ENCODE measurements at regions not wholly inside any gene's neighbourhood (a gene's known extent, or its start where the extent isn't known, plus 50 kb on each side); places are given as distances from the start of the nearest gene placed in this dataset.

DNA sequence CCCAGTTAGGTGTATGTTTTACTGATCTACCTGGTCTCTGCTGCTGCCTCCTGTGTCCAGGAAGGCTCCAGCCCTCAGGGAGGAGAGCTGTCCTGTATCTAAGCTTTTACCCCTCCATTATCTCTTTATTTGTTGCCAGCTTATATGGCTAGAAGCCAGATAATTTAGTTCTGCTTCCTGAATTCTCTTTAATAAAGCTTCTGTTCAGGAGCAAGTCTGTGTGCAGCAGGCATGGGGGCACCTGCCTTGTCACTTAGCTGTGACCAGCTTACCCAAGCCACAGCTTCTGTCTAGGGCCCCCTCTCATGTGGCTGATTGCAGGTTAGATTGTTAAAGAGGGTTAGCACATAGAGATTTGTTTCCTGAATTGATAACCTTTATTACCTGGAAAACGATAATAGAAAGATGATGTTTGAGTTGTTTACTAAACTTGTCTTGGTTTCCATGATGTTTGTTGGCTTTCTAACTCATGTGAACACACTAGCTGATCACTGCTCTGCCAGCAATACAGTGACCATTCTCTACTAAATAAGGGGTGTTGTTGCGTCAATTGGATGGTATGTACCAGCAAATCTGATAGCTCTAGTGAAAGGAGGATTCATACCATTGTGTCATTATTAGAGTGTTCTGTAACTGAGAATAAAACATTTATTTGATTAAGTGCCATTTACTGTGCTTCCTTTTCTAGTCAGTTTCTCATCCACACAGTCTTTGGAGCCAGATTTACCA, 189.8 kb upstream of the ANK2 start:
- CTCF ChIA-PET: no interaction called here

DNA sequence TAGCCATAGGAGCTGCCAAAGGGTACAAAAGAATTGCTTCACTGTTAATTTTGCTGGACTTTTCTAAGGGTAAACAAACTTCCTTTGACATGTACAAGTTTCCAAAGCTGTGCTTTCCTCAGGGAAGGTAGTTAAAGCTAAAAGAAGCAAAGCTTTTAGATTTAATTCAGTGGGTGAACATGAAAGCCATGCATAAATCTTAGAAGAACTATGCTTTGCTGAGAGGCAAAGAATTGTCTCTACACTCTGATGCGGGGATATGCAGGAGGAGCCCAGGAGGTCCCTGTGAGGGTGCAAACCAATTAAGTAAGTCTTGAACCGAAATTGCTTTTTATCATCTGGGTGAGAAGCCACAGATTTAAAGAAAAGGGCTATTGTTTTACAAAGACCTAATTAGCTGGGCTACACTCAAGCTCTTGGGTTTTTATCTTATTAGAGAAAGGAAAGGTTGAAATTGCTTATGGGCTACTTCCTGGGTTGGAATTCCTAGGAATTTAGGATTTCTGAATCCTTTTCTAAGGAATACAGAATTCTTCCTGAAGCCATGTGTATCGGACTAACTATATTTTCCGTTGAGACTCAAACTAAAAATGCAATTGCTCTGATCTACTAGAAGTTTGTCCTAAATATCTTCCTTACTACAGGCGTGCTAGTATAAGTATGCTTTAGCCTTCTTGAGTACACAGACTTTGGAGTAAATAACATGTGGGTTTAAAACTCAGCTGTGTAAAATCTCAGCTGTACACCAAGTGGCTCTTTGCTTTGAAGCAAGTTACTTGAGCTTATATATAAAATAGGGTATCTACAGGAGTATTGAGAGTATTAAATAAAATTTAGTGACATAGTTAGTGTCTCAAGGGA, 188.4 kb upstream of the ANK2 start:
- ATAC-seq (no peak), DNase-seq (no peak)
- Mint-ChIP-seq H3K27ac (no peak overlapping the region), H3K4me1 (no peaks in the 10 kb centered on the region), H3K27me3 (peaks cover 10% of the 10 kb centered on the region), H3K36me3 (no peaks in the 10 kb centered on the region), H3K9me3 (ENCODE audit: low read depth) (no peaks in the 10 kb centered on the region), H3K4me3 (no peak overlapping the region)
- CTCF ChIA-PET: no interaction called here

More for the DNA sequence above, 189.8 kb upstream of the ANK2 start:
- ATAC-seq (no peak), DNase-seq (no peak)
- no peaks in the 10 kb centered on the region for H3K4me1 Mint-ChIP-seq
- H3K4me3 Mint-ChIP-seq: no peak overlapping the region
- H3K9me3 Mint-ChIP-seq (ENCODE audit: low read depth): no peaks in the 10 kb centered on the region
- H3K27ac Mint-ChIP-seq: no peak overlapping the region
- H3K27me3 Mint-ChIP-seq: peaks cover 12% of the 10 kb centered on the region
- H3K36me3 Mint-ChIP-seq: no peaks in the 10 kb centered on the region

DNA sequence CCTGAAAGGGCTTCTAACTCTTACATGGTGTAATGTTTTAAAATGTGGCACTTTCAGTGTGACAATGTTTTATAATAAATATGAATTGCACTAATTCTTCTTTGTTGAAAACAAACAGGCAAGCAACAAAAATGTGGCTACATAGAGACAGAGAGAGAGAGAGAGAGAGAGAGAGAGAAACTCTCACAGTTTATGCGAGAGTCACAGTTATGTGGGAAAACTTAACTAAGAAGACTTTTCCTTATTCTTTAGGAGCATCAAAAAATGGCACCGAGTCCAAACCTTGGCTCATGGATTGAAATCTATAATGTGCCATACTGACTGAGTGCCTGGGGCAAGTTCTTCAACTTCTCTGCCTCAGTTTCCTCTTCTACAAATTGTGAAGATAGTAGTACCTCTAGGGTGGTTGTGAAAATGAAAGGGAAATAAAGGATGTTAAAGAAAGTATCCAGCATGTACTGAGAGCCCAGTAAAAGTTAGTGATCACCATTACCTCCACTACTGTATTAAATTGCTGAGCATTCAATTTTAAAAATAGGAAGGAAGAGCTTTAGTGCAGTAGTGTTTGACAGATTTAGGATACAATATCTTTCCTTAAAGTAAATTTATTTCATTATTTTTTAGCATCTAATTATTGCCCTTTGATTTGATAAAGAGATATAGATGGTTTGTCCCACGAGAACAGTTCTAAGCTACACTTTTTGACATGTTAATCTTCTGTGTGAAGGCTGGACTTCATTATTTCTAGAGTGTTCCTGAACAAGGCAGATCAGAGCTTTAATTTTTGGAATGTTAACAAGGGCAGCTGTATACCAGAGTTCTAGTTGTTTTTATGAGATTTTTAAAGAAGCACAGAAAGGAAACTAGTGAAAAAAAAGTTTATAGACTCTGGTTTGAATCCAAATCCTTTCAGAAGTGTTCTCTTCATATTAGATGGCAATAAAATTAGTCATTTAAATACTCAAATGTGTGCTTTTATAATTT, 187.5 kb upstream of the ANK2 start:
- CTCF ChIA-PET: no interaction called here
- no peak overlapping the region for H3K27ac Mint-ChIP-seq
- ATAC-seq: no peak
- H3K36me3 Mint-ChIP-seq: no peaks in the 10 kb centered on the region
- H3K4me1 Mint-ChIP-seq: no peaks in the 10 kb centered on the region
- no peaks in the 10 kb centered on the region for H3K9me3 Mint-ChIP-seq (ENCODE audit: low read depth)
- DNase-seq: no peak
- H3K4me3 Mint-ChIP-seq: no peak overlapping the region
- peaks cover 10% of the 10 kb centered on the region for H3K27me3 Mint-ChIP-seq

DNA sequence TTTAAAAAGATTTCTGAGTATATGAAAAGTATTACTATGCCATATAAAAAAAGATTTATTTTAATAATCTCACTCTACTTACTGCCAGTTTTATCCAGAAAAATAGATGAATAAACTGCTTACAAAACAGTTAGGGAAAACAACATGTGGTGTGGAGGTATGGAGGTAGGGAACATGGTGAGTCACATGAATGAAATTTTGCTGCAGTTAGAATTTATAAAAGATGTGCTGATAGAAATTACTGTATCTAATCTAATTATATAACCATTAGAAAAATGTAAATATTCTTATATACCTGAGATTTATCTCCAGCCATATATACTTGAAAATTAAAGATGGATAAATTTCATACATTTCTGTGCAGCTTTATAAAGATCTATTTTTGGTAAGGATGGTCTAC, 184.0 kb upstream of the ANK2 start:
- Mint-ChIP-seq H3K4me1 (no peaks in the 10 kb centered on the region), H3K27ac (no peak overlapping the region), H3K27me3 (peaks cover 6% of the 10 kb centered on the region), H3K36me3 (no peaks in the 10 kb centered on the region), H3K9me3 (ENCODE audit: low read depth) (no peaks in the 10 kb centered on the region), H3K4me3 (no peak overlapping the region)
- DNase-seq (no peak), ATAC-seq (no peak)
- CTCF ChIA-PET: no interaction called here

DNA sequence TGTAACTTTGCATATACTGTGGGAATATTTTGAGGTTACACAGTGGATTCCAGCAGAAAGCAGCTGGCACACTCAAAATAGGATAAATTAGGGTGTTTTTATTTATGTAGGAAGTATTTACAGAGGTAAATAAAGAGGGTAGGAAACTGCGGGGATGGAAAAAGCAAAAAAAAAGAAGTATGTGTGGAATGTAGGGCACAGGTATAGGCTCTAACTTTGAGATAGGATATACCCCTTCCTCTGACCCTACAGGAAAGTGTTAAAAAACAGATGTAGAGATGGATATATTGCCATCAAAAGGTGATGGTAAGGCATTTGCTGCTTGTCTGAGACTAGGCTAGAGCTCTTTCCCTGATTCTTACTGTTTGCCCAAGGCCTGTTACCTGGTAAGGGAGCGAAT, 173.1 kb upstream of the ANK2 start:
- H3K27ac Mint-ChIP-seq: no peak overlapping the region
- DNase-seq: no peak
- H3K27me3 Mint-ChIP-seq: peaks cover 9% of the 10 kb centered on the region
- CTCF ChIA-PET: no interaction called here
- H3K4me1 Mint-ChIP-seq: no peaks in the 10 kb centered on the region
- no peak overlapping the region for H3K4me3 Mint-ChIP-seq
- no peaks in the 10 kb centered on the region for H3K36me3 Mint-ChIP-seq
- H3K9me3 Mint-ChIP-seq (ENCODE audit: low read depth): no peaks in the 10 kb centered on the region
- ATAC-seq: no peak

DNA sequence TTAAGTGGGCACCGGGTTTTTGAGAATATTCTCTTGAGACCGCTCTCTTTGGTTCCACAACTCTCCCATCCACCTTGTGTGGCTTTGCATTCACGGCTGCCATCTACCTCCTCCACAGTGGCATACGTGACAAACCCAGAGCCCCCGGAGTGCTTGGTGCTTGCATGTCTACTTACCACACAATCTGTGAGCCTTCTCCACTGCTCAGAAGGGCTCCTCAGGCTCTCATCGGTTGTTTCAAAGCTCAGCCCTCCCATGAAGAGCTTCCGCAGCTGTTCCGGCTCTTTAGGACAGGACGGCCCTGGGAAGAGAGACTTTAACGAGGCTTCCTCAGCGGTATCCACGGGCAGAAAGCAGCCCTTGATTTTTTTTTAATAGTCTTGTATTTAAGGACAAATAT, 167.6 kb upstream of the ANK2 start:
- Mint-ChIP-seq H3K36me3 (no peaks in the 10 kb centered on the region), H3K4me3 (no peak overlapping the region)
- CTCF ChIA-PET: no interaction called here

DNA sequence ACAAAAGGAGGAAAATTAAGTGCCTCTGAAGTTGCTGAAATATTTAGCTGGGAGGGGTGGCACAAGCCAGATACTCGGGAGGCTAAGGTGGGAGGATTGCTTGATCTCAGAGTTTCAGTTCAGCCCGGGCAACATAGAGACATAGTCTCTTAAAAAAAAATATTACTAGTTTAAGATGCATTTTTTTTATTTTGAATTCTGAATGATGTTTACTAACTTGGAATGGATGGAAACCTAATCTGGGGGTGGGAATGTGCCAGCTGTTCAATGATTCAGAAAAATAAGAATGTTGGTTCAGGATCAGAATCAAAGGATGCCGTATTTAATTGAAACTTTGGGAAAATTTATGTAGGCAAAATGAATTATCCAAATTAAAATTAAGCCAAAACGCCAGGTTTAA, 167.2 kb upstream of the ANK2 start:
- no peak for DNase-seq
- H3K4me1 Mint-ChIP-seq: no peaks in the 10 kb centered on the region
- CTCF ChIA-PET: no interaction called here

More for the DNA sequence above, 167.6 kb upstream of the ANK2 start:
- ATAC-seq: no peak
- Mint-ChIP-seq H3K9me3 (ENCODE audit: low read depth) (no peaks in the 10 kb centered on the region), H3K27me3 (peaks cover 8% of the 10 kb centered on the region), H3K27ac (no peak overlapping the region), H3K4me1 (no peaks in the 10 kb centered on the region)
- no peak for DNase-seq

DNA sequence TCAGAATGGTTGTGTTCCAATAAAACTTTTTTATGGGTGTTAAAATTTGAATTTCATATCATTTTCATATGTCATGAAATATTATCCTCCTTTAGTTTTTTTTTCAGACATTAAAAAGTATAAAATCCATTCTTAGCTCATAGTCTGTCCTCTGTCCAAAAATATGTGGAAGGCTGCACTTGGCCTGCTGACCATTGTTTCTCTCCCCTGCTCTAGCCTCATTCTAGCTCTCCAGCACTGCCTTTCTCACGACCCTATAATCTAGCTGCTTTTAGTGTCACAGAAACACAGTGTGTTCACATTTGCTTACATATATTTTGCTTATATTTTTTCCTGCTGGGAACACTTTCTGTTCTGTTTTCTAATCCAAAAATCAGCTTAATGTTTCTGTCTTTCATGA, 165.0 kb upstream of the ANK2 start:
- H3K36me3 Mint-ChIP-seq: no peaks in the 10 kb centered on the region
- H3K27ac Mint-ChIP-seq: no peak overlapping the region
- no peaks in the 10 kb centered on the region for H3K9me3 Mint-ChIP-seq (ENCODE audit: low read depth)
- no peak overlapping the region for H3K4me3 Mint-ChIP-seq
- ATAC-seq (no peak), DNase-seq (no peak)
- peaks cover 5% of the 10 kb centered on the region for H3K27me3 Mint-ChIP-seq
- CTCF ChIA-PET: no interaction called here
- H3K4me1 Mint-ChIP-seq: no peaks in the 10 kb centered on the region

More for the DNA sequence above, 167.2 kb upstream of the ANK2 start:
- no peak for ATAC-seq
- Mint-ChIP-seq H3K27ac (no peak overlapping the region), H3K9me3 (ENCODE audit: low read depth) (no peaks in the 10 kb centered on the region), H3K4me3 (no peak overlapping the region), H3K36me3 (no peaks in the 10 kb centered on the region), H3K27me3 (peaks cover 4% of the 10 kb centered on the region)

DNA sequence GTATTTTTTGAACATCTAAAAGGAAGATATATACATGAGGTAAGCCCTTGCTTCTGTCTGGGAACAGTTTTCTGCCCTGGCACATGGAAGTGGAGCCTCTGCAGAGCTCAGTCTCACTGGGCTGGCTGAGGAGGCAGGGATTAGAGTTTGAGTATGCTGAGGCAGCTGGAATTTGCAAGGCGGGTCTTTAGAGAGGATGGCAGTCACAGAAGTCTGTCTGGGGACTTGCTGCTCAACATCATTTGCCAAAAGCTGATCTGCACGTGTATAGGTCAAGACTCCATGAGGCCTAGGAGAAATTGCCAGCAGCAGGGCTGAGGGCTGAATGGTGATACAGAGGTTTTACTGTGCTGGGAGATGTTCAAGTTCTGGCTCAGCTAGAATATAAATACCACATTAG, 163.6 kb upstream of the ANK2 start:
- CTCF ChIA-PET: no interaction called here
- Mint-ChIP-seq H3K27me3 (peaks cover 2% of the 10 kb centered on the region), H3K4me3 (no peak overlapping the region), H3K27ac (no peak overlapping the region), H3K4me1 (no peaks in the 10 kb centered on the region), H3K36me3 (no peaks in the 10 kb centered on the region), H3K9me3 (ENCODE audit: low read depth) (no peaks in the 10 kb centered on the region)
- ATAC-seq (no peak), DNase-seq (no peak)

DNA sequence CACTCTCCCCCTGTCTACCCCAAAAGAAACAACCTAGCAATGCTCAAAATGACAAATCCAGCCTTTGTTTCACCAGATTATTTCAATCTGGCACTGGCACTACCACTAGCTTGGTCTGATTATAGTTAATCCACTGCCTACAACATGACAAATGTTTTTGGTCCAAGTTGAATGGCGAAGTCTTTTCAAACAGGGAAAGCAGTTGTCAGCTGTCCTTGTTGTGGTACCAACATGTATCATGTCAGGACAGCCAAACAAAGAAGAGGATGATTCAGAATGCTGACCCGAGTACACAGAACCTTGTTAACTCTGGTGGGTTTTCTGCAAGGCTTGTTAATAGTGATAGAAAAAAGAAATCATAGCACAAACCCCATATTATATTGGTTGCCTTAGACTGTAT, 160.8 kb upstream of the ANK2 start:
- CTCF ChIA-PET: no interaction called here
- no peak overlapping the region for H3K27ac Mint-ChIP-seq

DNA sequence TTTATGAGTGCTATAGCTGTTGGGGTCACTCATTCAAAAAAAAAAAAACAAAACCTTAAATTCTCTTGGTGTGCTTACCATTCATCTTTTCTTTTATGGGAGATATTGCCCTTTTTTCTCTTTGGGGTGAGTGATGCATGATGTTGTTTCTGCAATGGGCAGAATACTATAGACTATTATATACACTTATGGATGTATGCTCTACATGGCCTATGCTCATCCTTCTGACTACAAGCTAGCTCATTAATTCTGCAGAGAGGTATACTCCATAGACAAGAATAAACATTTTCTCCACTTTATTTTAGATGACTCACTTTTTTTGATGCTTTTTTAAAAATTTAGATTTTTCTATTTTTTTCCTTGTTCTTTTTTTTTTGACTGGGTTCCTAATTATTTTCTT, 160.3 kb upstream of the ANK2 start:
- no peaks in the 10 kb centered on the region for H3K9me3 Mint-ChIP-seq (ENCODE audit: low read depth)
- H3K27me3 Mint-ChIP-seq: peaks cover 4% of the 10 kb centered on the region
- no peak overlapping the region for H3K4me3 Mint-ChIP-seq
- H3K4me1 Mint-ChIP-seq: no peaks in the 10 kb centered on the region
- ATAC-seq (no peak), DNase-seq (no peak)
- H3K36me3 Mint-ChIP-seq: no peaks in the 10 kb centered on the region
- CTCF ChIA-PET: no interaction called here
- H3K27ac Mint-ChIP-seq: no peak overlapping the region

More for the DNA sequence above, 160.8 kb upstream of the ANK2 start:
- Mint-ChIP-seq H3K9me3 (ENCODE audit: low read depth) (no peaks in the 10 kb centered on the region), H3K4me1 (no peaks in the 10 kb centered on the region), H3K36me3 (no peaks in the 10 kb centered on the region), H3K27me3 (peaks cover 4% of the 10 kb centered on the region), H3K4me3 (no peak overlapping the region)
- ATAC-seq (no peak), DNase-seq (no peak)

DNA sequence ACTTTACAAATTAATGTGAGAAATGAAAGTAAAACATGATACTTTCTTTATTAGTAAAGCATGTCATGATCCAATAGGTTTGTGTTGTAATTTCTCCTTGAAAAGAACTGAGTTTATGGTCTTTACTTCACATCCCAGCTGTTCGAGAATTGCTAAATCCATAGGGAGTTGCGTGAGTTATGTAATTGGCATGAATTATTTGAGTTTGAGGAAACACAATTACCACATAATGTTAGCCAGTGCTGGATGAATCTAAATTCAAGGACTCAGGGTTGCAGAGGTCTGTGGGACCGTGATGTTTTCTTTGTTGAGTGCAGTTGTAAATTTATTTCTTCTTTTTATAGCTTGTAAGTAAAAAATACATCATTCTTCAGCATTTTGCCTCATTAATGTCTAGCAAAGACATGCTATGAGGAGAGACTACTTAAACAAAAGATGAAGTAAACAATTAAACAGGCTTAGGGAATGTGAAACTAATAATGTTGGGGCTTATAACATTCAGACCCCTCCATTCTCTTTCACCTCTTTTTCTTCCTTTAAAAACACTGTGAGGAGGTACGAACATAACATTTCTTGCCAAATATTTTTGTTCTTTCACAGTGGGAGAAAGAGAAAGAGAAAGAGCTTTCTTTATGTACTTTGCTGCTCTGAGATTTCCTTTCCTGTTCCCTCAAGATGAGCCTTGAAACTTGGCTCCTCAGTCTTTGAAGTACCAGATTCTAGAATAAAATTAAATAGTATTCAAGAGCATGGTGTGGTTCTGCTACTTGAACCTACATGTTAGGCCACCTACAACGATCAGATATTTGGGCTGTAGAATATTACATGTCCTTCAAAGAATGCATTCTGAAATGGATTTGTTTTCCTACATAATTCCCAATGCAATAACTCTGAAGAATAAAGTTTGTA, 159.6 kb upstream of the ANK2 start:
- Mint-ChIP-seq H3K9me3 (ENCODE audit: low read depth) (no peaks in the 10 kb centered on the region), H3K4me1 (no peaks in the 10 kb centered on the region), H3K27ac (no peak overlapping the region), H3K4me3 (no peak overlapping the region), H3K27me3 (peaks cover 8% of the 10 kb centered on the region), H3K36me3 (no peaks in the 10 kb centered on the region)
- DNase-seq (no peak), ATAC-seq (no peak)
- CTCF ChIA-PET: no interaction called here

DNA sequence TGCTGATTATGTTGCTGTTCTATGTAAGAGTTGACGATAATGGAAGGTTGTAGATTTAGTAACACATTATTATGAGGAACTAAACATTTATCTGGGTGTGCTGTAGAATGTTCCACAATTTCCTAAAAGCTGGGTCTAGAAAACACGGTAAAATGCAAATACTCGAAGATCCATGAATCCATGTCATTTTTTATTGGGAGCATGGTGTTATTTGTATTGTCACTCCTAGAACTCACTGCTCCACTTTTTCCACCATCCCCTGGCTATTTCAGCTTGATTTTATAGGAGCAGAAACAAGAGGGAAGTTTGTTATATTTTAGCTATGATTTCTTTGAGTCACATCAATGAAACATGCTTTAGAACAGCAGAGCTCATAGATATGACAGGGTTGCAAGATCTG, 155.0 kb upstream of the ANK2 start:
- Mint-ChIP-seq H3K4me1 (no peaks in the 10 kb centered on the region), H3K9me3 (ENCODE audit: low read depth) (no peaks in the 10 kb centered on the region), H3K27ac (no peak overlapping the region), H3K27me3 (peaks cover 35% of the 10 kb centered on the region), H3K36me3 (no peaks in the 10 kb centered on the region), H3K4me3 (no peak overlapping the region)
- DNase-seq (no peak), ATAC-seq (no peak)
- CTCF ChIA-PET: no interaction called here
